HEK293 (cell line): ENCODE measurements at regions not wholly inside any gene's neighbourhood (a gene's known extent, or its start where the extent isn't known, plus 50 kb on each side); places are given as distances from the start of the nearest gene placed in this dataset.

ENCODE experiments used
- CTCF ChIA-PET: fragments of 350-600 bp; formaldehyde crosslinking; extraction: SDS; loops from one replicate; lab custom pipeline; 2021; ENCODE audit warnings: antibody characterized with exemption; lab: Yijun Ruan, JAX
- POLR2A ChIA-PET: fragments of 300-600 bp; formaldehyde crosslinking; extraction: SDS; loops from one replicate; lab custom pipeline; 2020; ENCODE audit warnings: antibody characterized with exemption, inconsistent platforms; lab: Yijun Ruan, JAX
- H3K27ac ChIP-seq: fragments of 200-500 bp; sonication (Bioruptor generic); 2 replicates; pipeline ENCODE4 v1.5.1; 2014; ENCODE audit warnings: low read depth, low read length, control low read depth, inconsistent platforms; ENCODE audit errors: extremely low read depth
- H3K36me3 ChIP-seq, 2 experiments: fragments of 200-500 bp in 1 of 2; sonication (Bioruptor generic) in 1 of 2; 1 replicate in 1 of 2; 2 replicates in 1 of 2; pipeline ENCODE4 v1.5.1; 2014 to 2017; ENCODE audit warnings: inconsistent platforms in 2 of 2, low read length in 2 of 2; ENCODE audit not compliant: control insufficient read depth in 2 of 2, insufficient read depth in 1 of 2
- H3K4me1 ChIP-seq: fragments of 200-500 bp; sonication (Bioruptor generic); 2 replicates; pipeline ENCODE4 v1.5.1; 2014; ENCODE audit warnings: mild to moderate bottlenecking, low read length, inconsistent platforms; ENCODE audit not compliant: control insufficient read depth, insufficient read depth
- H3K4me3 ChIP-seq: 2 replicates; pipeline ENCODE4 v1.5.1; 2011; ENCODE audit warnings: low read depth, mild to moderate bottlenecking, control low read depth, low read length, moderate library complexity
- H3K9me3 ChIP-seq: fragments of 200-500 bp; sonication (Bioruptor generic); 2 replicates; pipeline ENCODE4 v1.5.1; 2014; ENCODE audit warnings: low read depth, low read length, inconsistent platforms; ENCODE audit not compliant: control insufficient read depth, insufficient read depth
- EGR2 ChIP-seq: fragments of 450-650 bp; formaldehyde crosslinking; IDR thresholded peaks from 2 replicates; pipeline ENCODE4 v1.5.1; 2016; ENCODE audit warnings: low read depth, missing biosample characterization, missing genetic modification characterization
- IKZF3 ChIP-seq: fragments of 450-650 bp; IDR thresholded peaks from 2 replicates; pipeline ENCODE4 v1.5.0; 2018; ENCODE audit warnings: missing biosample characterization, mild to moderate bottlenecking, missing genetic modification characterization, moderate library complexity
- KLF10 ChIP-seq: fragments of 450-650 bp; IDR thresholded peaks from 2 replicates; pipeline ENCODE4 v1.5.1; 2018; ENCODE audit warnings: missing biosample characterization, mild to moderate bottlenecking, missing genetic modification characterization
- RBAK ChIP-seq: fragments of 450-650 bp; formaldehyde crosslinking; IDR thresholded peaks from 2 replicates; pipeline ENCODE4 v1.5.1; 2016; ENCODE audit warnings: missing biosample characterization, missing genetic modification characterization
- YY2 ChIP-seq: fragments of 450-650 bp; formaldehyde crosslinking; IDR thresholded peaks from 2 replicates; pipeline ENCODE4 v1.5.1; 2016; ENCODE audit warnings: missing biosample characterization, missing genetic modification characterization
- ZEB2 ChIP-seq: fragments of 450-650 bp; formaldehyde crosslinking; IDR thresholded peaks from 2 replicates; pipeline ENCODE4 v1.5.1; 2016; ENCODE audit warnings: missing biosample characterization, missing genetic modification characterization
- ZNF10 ChIP-seq: fragments of 450-650 bp; formaldehyde crosslinking; IDR thresholded peaks from 2 replicates; pipeline ENCODE4 v1.5.1; 2017; ENCODE audit warnings: missing biosample characterization, missing genetic modification characterization
- ZNF112 ChIP-seq: fragments of 450-650 bp; formaldehyde crosslinking; IDR thresholded peaks from 2 replicates; pipeline ENCODE4 v1.5.0; 2017; ENCODE audit warnings: missing biosample characterization, missing genetic modification characterization
- ZNF121 ChIP-seq: fragments of 450-650 bp; formaldehyde crosslinking; IDR thresholded peaks from 2 replicates; pipeline ENCODE4 v1.5.1; 2016; ENCODE audit warnings: missing biosample characterization, missing genetic modification characterization
- ZNF138 ChIP-seq: fragments of 450-650 bp; formaldehyde crosslinking; IDR thresholded peaks from 2 replicates; pipeline ENCODE4 v1.5.1; 2016; ENCODE audit warnings: missing biosample characterization, missing genetic modification characterization, borderline replicate concordance
- ZNF335 ChIP-seq: fragments of 450-650 bp; formaldehyde crosslinking; conservative IDR thresholded peaks from 2 replicates; pipeline ENCODE4 v1.5.1; 2016; ENCODE audit warnings: missing biosample characterization, missing genetic modification characterization
- ZNF394 ChIP-seq: fragments of 450-650 bp; formaldehyde crosslinking; IDR thresholded peaks from 2 replicates; pipeline ENCODE4 v1.5.1; 2016; ENCODE audit warnings: missing biosample characterization, missing genetic modification characterization, mild to moderate bottlenecking, moderate library complexity, borderline replicate concordance
- ZNF521 ChIP-seq: fragments of 450-650 bp; formaldehyde crosslinking; IDR thresholded peaks from 2 replicates; pipeline ENCODE4 v1.5.1; 2017; ENCODE audit warnings: missing biosample characterization, mild to moderate bottlenecking, missing genetic modification characterization
- ZNF549 ChIP-seq: fragments of 450-650 bp; IDR thresholded peaks from 2 replicates; pipeline ENCODE4 v1.5.1; 2018; ENCODE audit warnings: missing biosample characterization, missing genetic modification characterization, mild to moderate bottlenecking, inconsistent platforms, moderate library complexity
- ZNF701 ChIP-seq: fragments of 450-650 bp; formaldehyde crosslinking; IDR thresholded peaks from 2 replicates; pipeline ENCODE4 v1.5.1; 2016; ENCODE audit warnings: missing biosample characterization, missing genetic modification characterization
- ZNF785 ChIP-seq: fragments of 450-650 bp; formaldehyde crosslinking; IDR thresholded peaks from 2 replicates; pipeline ENCODE4 v1.5.1; 2016; ENCODE audit warnings: missing biosample characterization, missing genetic modification characterization
- TF ChIP-seq, protein P1 (sequence below): fragments of 450-650 bp; formaldehyde crosslinking; IDR thresholded peaks from 2 replicates; pipeline ENCODE4 v1.5.1; 2016; ENCODE audit warnings: missing biosample characterization, missing genetic modification characterization, low read depth
- TF ChIP-seq, protein P2 (sequence below): fragments of 450-650 bp; formaldehyde crosslinking; IDR thresholded peaks from 2 replicates; pipeline ENCODE4 v1.5.1; 2016; ENCODE audit warnings: missing biosample characterization, missing genetic modification characterization
- TF ChIP-seq, protein P3 (sequence below): fragments of 450-650 bp; formaldehyde crosslinking; IDR thresholded peaks from 2 replicates; pipeline ENCODE4 v1.5.1; 2016; ENCODE audit warnings: missing biosample characterization, missing genetic modification characterization
- TF ChIP-seq, protein P4 (sequence below): fragments of 450-650 bp; formaldehyde crosslinking; IDR thresholded peaks from 2 replicates; pipeline ENCODE4 v1.5.1; 2016; ENCODE audit warnings: missing biosample characterization, missing genetic modification characterization
- TF ChIP-seq, protein P5 (sequence below): fragments of 450-650 bp; formaldehyde crosslinking; IDR thresholded peaks from 2 replicates; pipeline ENCODE4 v1.5.1; 2016; ENCODE audit warnings: missing biosample characterization, missing genetic modification characterization
- TF ChIP-seq, protein P6 (sequence below): fragments of 450-650 bp; formaldehyde crosslinking; IDR thresholded peaks from 2 replicates; pipeline ENCODE4 v1.5.1; 2016; ENCODE audit warnings: missing biosample characterization, missing genetic modification characterization
- TF ChIP-seq, protein P7 (sequence below): fragments of 450-650 bp; formaldehyde crosslinking; IDR thresholded peaks from 2 replicates; pipeline ENCODE4 v1.5.1; 2017; ENCODE audit warnings: missing biosample characterization, missing genetic modification characterization

DNA sequence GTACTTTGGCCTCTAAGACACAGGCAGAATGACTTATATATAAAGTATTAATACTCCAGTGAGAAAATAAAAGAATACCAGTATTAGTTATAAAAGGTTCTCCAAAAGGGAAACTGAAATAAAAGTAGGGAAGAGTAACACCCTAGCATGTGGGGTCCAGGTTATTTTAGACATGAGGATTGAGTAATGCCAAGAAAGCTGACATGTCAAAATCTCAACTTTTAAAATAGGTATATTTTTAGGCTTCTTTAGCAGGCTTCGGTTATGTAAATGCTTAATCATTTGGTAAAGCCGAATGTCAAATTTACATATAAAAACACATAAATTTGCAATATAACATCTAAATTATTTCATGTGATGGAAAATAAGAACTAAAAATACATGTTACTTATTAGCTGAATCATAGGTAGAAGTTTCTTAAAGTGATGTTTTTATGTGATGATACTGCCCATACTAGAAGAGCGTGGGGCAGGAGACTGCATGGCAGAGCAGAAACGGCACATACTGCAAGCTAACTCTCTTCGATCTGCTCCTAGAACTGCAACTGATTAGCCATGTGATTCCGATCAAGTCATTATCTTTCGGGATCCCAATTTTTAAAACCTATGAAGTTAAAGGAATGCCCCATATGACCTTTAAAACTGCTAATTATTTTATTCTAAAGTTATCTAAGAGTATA, 129.4 kb upstream of the DST start:
- Histone ChIP-seq H3K4me3 (no peak overlapping the region), H3K9me3 (no peaks in the 10 kb centered on the region), H3K27ac (no peak overlapping the region), H3K36me3 (no peaks in the 10 kb centered on the region)
- TF ChIP-seq IKZF3 = no peak
- TF ChIP-seq ZNF10 (tag by site-specific recombination) = peak; percentile 38; the same call in 1 of the 2 replicates
- TF ChIP-seq ZNF521 (tag by site-specific recombination) = no peak
- TF ChIP-seq, all 188 proteins: peak for 1
- ChIA-PET POLR2A (no interaction called here), CTCF (interaction anchor here (0.6 to 2.1 kb wide), 9 partner anchors 10 to 135 kb away, joined by 3 to 8 read pairs (median 4); no protein-coding TSS in a partner anchor)
- peaks cover 16% of the 10 kb centered on the region for H3K4me1 ChIP-seq

DNA sequence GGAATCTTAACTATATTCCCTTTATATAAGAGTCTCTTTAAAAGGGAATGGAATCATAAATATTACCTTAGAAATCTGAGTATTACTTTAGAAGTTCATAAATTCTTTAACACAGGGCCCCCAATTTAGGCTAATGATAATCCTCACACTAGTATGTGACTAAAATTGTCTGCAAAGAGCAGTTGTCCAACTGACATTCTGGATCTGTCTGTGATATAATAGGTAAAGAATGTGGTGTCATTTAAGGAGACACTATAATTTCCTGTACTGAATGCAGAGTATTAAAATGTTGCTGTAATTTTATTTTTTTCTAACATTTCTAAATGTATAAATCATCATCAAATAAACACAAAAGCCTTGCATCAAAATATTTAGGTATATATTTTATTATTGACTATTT, 128.5 kb upstream of the DST start:
- no peak for TF ChIP-seq YY2 (tag by site-specific recombination)
- TF ChIP-seq EGR2 (tag by site-specific recombination) = no peak
- TF ChIP-seq ZEB2 (tag by site-specific recombination) = no peak
- no peak for TF ChIP-seq ZNF701 (tag by site-specific recombination)
- TF ChIP-seq, protein P1, sequence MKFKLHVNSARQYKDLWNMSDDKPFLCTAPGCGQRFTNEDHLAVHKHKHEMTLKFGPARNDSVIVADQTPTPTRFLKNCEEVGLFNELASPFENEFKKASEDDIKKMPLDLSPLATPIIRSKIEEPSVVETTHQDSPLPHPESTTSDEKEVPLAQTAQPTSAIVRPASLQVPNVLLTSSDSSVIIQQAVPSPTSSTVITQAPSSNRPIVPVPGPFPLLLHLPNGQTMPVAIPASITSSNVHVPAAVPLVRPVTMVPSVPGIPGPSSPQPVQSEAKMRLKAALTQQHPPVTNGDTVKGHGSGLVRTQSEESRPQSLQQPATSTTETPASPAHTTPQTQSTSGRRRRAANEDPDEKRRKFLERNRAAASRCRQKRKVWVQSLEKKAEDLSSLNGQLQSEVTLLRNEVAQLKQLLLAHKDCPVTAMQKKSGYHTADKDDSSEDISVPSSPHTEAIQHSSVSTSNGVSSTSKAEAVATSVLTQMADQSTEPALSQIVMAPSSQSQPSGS (tag by site-specific recombination) = no peak
- no peak for TF ChIP-seq KLF10 (tag by site-specific recombination)
- TF ChIP-seq, protein P2, sequence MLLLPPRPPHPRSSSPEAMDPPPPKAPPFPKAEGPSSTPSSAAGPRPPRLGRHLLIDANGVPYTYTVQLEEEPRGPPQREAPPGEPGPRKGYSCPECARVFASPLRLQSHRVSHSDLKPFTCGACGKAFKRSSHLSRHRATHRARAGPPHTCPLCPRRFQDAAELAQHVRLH (tag by site-specific recombination) = no peak
- TF ChIP-seq ZNF112 (tag by site-specific recombination) = no peak
- TF ChIP-seq, protein P3, sequence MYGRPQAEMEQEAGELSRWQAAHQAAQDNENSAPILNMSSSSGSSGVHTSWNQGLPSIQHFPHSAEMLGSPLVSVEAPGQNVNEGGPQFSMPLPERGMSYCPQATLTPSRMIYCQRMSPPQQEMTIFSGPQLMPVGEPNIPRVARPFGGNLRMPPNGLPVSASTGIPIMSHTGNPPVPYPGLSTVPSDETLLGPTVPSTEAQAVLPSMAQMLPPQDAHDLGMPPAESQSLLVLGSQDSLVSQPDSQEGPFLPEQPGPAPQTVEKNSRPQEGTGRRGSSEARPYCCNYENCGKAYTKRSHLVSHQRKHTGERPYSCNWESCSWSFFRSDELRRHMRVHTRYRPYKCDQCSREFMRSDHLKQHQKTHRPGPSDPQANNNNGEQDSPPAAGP (tag by site-specific recombination) = no peak
- TF ChIP-seq, protein P4, sequence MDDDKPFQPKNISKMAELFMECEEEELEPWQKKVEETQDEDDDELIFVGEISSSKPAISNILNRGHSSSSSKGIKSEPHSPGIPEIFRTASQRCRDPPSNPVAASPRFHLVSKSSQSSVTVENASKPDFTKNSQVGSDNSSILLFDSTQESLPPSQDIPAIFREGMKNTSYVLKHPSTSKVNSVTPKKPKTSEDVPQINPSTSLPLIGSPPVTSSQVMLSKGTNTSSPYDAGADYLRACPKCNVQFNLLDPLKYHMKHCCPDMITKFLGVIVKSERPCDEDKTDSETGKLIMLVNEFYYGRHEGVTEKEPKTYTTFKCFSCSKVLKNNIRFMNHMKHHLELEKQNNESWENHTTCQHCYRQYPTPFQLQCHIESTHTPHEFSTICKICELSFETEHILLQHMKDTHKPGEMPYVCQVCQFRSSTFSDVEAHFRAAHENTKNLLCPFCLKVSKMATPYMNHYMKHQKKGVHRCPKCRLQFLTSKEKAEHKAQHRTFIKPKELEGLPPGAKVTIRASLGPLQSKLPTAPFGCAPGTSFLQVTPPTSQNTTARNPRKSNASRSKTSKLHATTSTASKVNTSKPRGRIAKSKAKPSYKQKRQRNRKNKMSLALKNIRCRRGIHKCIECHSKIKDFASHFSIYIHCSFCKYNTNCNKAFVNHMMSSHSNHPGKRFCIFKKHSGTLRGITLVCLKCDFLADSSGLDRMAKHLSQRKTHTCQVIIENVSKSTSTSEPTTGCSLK (tag by site-specific recombination) = no peak
- TF ChIP-seq, protein P5, sequence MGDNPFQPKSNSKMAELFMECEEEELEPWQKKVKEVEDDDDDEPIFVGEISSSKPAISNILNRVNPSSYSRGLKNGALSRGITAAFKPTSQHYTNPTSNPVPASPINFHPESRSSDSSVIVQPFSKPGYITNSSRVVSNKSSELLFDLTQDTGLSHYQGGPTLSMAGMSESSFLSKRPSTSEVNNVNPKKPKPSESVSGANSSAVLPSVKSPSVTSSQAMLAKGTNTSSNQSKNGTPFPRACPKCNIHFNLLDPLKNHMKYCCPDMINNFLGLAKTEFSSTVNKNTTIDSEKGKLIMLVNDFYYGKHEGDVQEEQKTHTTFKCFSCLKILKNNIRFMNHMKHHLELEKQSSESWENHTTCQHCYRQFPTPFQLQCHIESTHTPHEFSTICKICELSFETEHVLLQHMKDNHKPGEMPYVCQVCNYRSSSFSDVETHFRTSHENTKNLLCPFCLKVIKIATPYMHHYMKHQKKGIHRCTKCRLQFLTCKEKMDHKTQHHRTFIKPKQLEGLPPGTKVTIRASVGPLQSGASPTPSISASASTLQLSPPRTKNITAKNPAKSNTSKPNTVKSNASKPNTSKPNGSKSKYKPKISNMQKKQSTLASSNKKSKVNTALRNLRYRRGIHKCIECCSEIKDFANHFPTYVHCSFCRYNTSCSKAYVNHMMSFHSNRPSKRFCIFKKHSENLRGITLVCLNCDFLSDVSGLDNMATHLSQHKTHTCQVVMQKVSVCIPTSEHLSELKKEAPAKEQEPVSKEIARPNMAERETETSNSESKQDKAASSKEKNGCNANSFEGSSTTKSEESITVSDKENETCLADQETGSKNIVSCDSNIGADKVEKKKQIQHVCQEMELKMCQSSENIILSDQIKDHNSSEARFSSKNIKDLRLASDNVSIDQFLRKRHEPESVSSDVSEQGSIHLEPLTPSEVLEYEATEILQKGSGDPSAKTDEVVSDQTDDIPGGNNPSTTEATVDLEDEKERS = no peak
- no peak for TF ChIP-seq ZNF785 (tag by site-specific recombination)
- no peak for TF ChIP-seq ZNF138 (tag by site-specific recombination)
- TF ChIP-seq RBAK = no peak
- TF ChIP-seq, protein P6, sequence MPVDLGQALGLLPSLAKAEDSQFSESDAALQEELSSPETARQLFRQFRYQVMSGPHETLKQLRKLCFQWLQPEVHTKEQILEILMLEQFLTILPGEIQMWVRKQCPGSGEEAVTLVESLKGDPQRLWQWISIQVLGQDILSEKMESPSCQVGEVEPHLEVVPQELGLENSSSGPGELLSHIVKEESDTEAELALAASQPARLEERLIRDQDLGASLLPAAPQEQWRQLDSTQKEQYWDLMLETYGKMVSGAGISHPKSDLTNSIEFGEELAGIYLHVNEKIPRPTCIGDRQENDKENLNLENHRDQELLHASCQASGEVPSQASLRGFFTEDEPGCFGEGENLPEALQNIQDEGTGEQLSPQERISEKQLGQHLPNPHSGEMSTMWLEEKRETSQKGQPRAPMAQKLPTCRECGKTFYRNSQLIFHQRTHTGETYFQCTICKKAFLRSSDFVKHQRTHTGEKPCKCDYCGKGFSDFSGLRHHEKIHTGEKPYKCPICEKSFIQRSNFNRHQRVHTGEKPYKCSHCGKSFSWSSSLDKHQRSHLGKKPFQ = no peak
- no peak for TF ChIP-seq ZNF335 (tag by site-specific recombination)
- TF ChIP-seq ZNF549 = no peak
- TF ChIP-seq ZNF121 (tag by site-specific recombination) = no peak
- TF ChIP-seq ZNF394 = no peak
- TF ChIP-seq, protein P7, sequence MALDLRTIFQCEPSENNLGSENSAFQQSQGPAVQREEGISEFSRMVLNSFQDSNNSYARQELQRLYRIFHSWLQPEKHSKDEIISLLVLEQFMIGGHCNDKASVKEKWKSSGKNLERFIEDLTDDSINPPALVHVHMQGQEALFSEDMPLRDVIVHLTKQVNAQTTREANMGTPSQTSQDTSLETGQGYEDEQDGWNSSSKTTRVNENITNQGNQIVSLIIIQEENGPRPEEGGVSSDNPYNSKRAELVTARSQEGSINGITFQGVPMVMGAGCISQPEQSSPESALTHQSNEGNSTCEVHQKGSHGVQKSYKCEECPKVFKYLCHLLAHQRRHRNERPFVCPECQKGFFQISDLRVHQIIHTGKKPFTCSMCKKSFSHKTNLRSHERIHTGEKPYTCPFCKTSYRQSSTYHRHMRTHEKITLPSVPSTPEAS (tag by site-specific recombination) = no peak
- no peak overlapping the region for H3K4me3 ChIP-seq
- H3K9me3 ChIP-seq = no peaks in the 10 kb centered on the region
- H3K36me3 ChIP-seq = no peaks in the 10 kb centered on the region
- H3K4me1 ChIP-seq = peaks cover 16% of the 10 kb centered on the region
- ChIA-PET CTCF (interaction anchor here (0.6 to 2.3 kb wide), 8 partner anchors 20 to 73 kb away, joined by 3 to 8 read pairs (median 4); no protein-coding TSS in a partner anchor), POLR2A (no interaction called here)
- H3K27ac ChIP-seq = no peak overlapping the region
